PC-3 (cell line): ENCODE measurements at regions not wholly inside any gene's neighbourhood (a gene's known extent, or its start where the extent isn't known, plus 50 kb on each side); places are given as distances from the start of the nearest gene placed in this dataset.

Source experiments
- EZH2 ChIP-seq: fragments of 300-600 bp; sonication (generic); IDR thresholded peaks from one replicate; pipeline ENCODE4 v1.6.1; 2017; ENCODE audit warnings: antibody characterized with exemption, mild to moderate bottlenecking, low read length; ENCODE audit not compliant: unreplicated experiment
- EZH2phosphoT487 ChIP-seq: fragments of 300-600 bp; sonication (generic); IDR thresholded peaks from 2 replicates; pipeline ENCODE4 v1.6.1; 2018; ENCODE audit warnings: mild to moderate bottlenecking, antibody characterized with exemption, low read length, borderline replicate concordance
- TF ChIP-seq, protein P1 (sequence below): fragments of 300-600 bp; sonication (generic); conservative IDR thresholded peaks from 2 replicates; pipeline ENCODE4 v1.5.1; 2017; ENCODE audit warnings: antibody characterized with exemption, low read depth, mild to moderate bottlenecking, low read length

- TF ChIP-seq, protein P1, sequence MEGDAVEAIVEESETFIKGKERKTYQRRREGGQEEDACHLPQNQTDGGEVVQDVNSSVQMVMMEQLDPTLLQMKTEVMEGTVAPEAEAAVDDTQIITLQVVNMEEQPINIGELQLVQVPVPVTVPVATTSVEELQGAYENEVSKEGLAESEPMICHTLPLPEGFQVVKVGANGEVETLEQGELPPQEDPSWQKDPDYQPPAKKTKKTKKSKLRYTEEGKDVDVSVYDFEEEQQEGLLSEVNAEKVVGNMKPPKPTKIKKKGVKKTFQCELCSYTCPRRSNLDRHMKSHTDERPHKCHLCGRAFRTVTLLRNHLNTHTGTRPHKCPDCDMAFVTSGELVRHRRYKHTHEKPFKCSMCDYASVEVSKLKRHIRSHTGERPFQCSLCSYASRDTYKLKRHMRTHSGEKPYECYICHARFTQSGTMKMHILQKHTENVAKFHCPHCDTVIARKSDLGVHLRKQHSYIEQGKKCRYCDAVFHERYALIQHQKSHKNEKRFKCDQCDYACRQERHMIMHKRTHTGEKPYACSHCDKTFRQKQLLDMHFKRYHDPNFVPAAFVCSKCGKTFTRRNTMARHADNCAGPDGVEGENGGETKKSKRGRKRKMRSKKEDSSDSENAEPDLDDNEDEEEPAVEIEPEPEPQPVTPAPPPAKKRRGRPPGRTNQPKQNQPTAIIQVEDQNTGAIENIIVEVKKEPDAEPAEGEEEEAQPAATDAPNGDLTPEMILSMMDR = peak; percentile 38; the same call in 1 of the 2 replicates
- TF ChIP-seq EZH2 (no peak), EZH2phosphoT487 (no peak)
Measured at GRCh38 chr5:62720031-62720441, 141.4 kb downstream of the LRRC70 start.
